SK-N-SH (cell line): ENCODE measurements at regions not wholly inside any gene's neighbourhood (a gene's known extent, or its start where the extent isn't known, plus 50 kb on each side); places are given as distances from the start of the nearest gene placed in this dataset.

ENCODE experiments used
- CTCF ChIA-PET: fragments of 300-600, 350-600 bp; formaldehyde crosslinking; extraction: SDS; loops from one replicate; lab custom pipeline; 2021; lab: Yijun Ruan, JAX
- POLR2A ChIA-PET: fragments of 350-600 bp; sonication (Branson Sonifier 250); formaldehyde crosslinking; extraction: SDS; loops from one replicate; lab custom pipeline; 2020; ENCODE audit warnings: antibody characterized with exemption, inconsistent platforms; lab: Yijun Ruan, JAX
- DNase-seq: peaks from one replicate; pipeline ENCODE4 v3.0.0; 2012
- H2AFZ ChIP-seq: fragments of 200-600 bp; sonication (generic); 2 replicates; pipeline ENCODE4 v1.8.1; 2016; ENCODE audit warnings: antibody characterized with exemption, mild to moderate bottlenecking, low read depth
- H3F3A ChIP-seq: fragments of 200-600 bp; sonication (generic); replicated peaks from 2 replicates; pipeline ENCODE3; 2016; ENCODE audit warnings: antibody characterized with exemption, mild to moderate bottlenecking; ENCODE audit not compliant: insufficient read depth
- H3K27ac ChIP-seq, 2 experiments: fragments of 200-500 bp in 1 of 2; fragments of 200-600 bp in 1 of 2; sonication (Bioruptor generic) in 1 of 2; sonication (generic), shearing (Covaris generic) in 1 of 2; 2 replicates each; pipeline versions ENCODE4 v1.5.1 to v1.6.1; 2014 to 2016; ENCODE audit warnings: low read depth in 2 of 2, inconsistent platforms in 1 of 2, low read length in 1 of 2, mild to moderate bottlenecking in 1 of 2, mixed read lengths in 1 of 2
- H3K27me3 ChIP-seq: fragments of 200-600 bp; sonication (generic), shearing (Covaris generic); 2 replicates; pipeline ENCODE4 v1.6.1; 2016; ENCODE audit warnings: mixed run types; ENCODE audit not compliant: insufficient read depth
- H3K36me3 ChIP-seq, 2 experiments: fragments of 200-500 bp in 1 of 2; fragments of 200-600 bp in 1 of 2; sonication (Bioruptor generic) in 1 of 2; sonication (generic) in 1 of 2; replicated peaks in 1 of 2; 2 replicates each; pipeline versions ENCODE3 to v1.5.1; 2014 to 2016; ENCODE audit warnings: low read length in 1 of 2, mild to moderate bottlenecking in 1 of 2; ENCODE audit not compliant: insufficient read depth in 2 of 2, control insufficient read depth in 1 of 2
- H3K4me1 ChIP-seq, 2 experiments: fragments of 200-500 bp in 1 of 2; fragments of 200-600 bp in 1 of 2; sonication (Bioruptor generic) in 1 of 2; sonication (generic), shearing (Covaris generic) in 1 of 2; 2 replicates each; pipeline versions ENCODE4 v1.5.1 to v1.6.1; 2014 to 2016; ENCODE audit warnings: low read depth in 1 of 2, low read length in 1 of 2, mixed run types in 1 of 2; ENCODE audit not compliant: insufficient read depth in 2 of 2, control insufficient read depth in 1 of 2
- H3K4me2 ChIP-seq: fragments of 200-600 bp; sonication (generic), shearing (Covaris generic); 2 replicates; pipeline ENCODE4 v1.6.1; 2017; ENCODE audit warnings: mixed run types
- H3K4me3 ChIP-seq, 2 experiments: fragments of 200-500 bp in 1 of 2; fragments of 200-600 bp in 1 of 2; sonication (Bioruptor generic) in 1 of 2; sonication (generic), shearing (Covaris generic) in 1 of 2; 2 replicates each; pipeline versions ENCODE4 v1.5.1 to v1.8.1; 2014 to 2016; ENCODE audit warnings: low read depth in 2 of 2, inconsistent platforms in 1 of 2, low read length in 1 of 2, mild to moderate bottlenecking in 1 of 2, mixed read lengths in 1 of 2, moderate library complexity in 1 of 2
- H3K79me2 ChIP-seq: fragments of 200-600 bp; sonication (generic); 2 replicates; pipeline ENCODE4 v1.8.1; 2017; ENCODE audit warnings: mild to moderate bottlenecking; ENCODE audit not compliant: insufficient read depth
- H3K9ac ChIP-seq: fragments of 200-600 bp; sonication (generic); 2 replicates; pipeline ENCODE4 v1.6.1; 2017; ENCODE audit warnings: mixed run types
- H3K9me2 ChIP-seq: fragments of 200-600 bp; sonication (generic); 2 replicates; pipeline ENCODE4 v1.6.1; 2017; ENCODE audit warnings: mixed run types
- H3K9me3 ChIP-seq: fragments of 200-600 bp; sonication (generic); 2 replicates; pipeline ENCODE4 v1.6.1; 2017; ENCODE audit warnings: mixed run types, mild to moderate bottlenecking, moderate library complexity
- H4K20me1 ChIP-seq: fragments of 200-600 bp; sonication (generic); 2 replicates; pipeline ENCODE4 v1.6.1; 2017; ENCODE audit warnings: mild to moderate bottlenecking, mixed run types; ENCODE audit not compliant: insufficient read depth
- ELF1 ChIP-seq: IDR thresholded peaks from 2 replicates; pipeline ENCODE4 v1.4.0; 2012
- EP300 ChIP-seq, 2 experiments: IDR thresholded peaks; 2 replicates each; pipeline versions ENCODE4 v1.4.0 to v1.6.1; 2012; ENCODE audit warnings: borderline replicate concordance in 1 of 2, low read depth in 1 of 2, low read length in 1 of 2
- EZH2phosphoT487 ChIP-seq: fragments of 200-600 bp; sonication (generic); IDR thresholded peaks from 2 replicates; pipeline ENCODE4 v1.6.1; 2017; ENCODE audit warnings: low read depth, mixed run types, mild to moderate bottlenecking, antibody characterized with exemption, moderate library complexity, borderline replicate concordance
- FOXJ3 ChIP-seq: sonication (generic); formaldehyde crosslinking; IDR thresholded peaks from 2 replicates; pipeline ENCODE4 v1.5.1; 2020; ENCODE audit warnings: mild to moderate bottlenecking, missing genetic modification reagents
- GABPA ChIP-seq: IDR thresholded peaks from 2 replicates; pipeline ENCODE4 v1.4.0; 2012; ENCODE audit warnings: low read depth, mild to moderate bottlenecking
- IRF3 ChIP-seq: fragments of 150-350 bp; IDR thresholded peaks from 2 replicates; pipeline ENCODE4 v1.6.1; 2016; ENCODE audit warnings: mild to moderate bottlenecking, low read depth, low read length
- JUND ChIP-seq: IDR thresholded peaks from 2 replicates; pipeline ENCODE4 v1.4.0; 2012
- MEF2A ChIP-seq: IDR thresholded peaks from 2 replicates; pipeline ENCODE4 v1.4.0; 2012; ENCODE audit warnings: low read depth, borderline replicate concordance
- MXI1 ChIP-seq: IDR thresholded peaks from 2 replicates; pipeline ENCODE4 v1.6.1; 2012; ENCODE audit warnings: mild to moderate bottlenecking, low read depth, low read length, improper control_type of control experiment
- NRF1 ChIP-seq: IDR thresholded peaks from 2 replicates; pipeline ENCODE4 v1.6.1; 2012; ENCODE audit warnings: low read depth, mild to moderate bottlenecking, low read length
- POLR2AphosphoS5 ChIP-seq: IDR thresholded peaks from 2 replicates; pipeline ENCODE4 v1.6.1; 2012; ENCODE audit warnings: low read depth, low read length
- REST ChIP-seq: IDR thresholded peaks from 2 replicates; pipeline ENCODE4 v1.6.1; 2012; ENCODE audit warnings: mild to moderate bottlenecking, low read depth, low read length, moderate library complexity
- RFX5 ChIP-seq: IDR thresholded peaks from 2 replicates; pipeline ENCODE4 v1.6.1; 2012; ENCODE audit warnings: mild to moderate bottlenecking, improper control_type of control experiment, low read length
- RXRA ChIP-seq: IDR thresholded peaks from 2 replicates; pipeline ENCODE4 v1.4.0; 2012; ENCODE audit warnings: low read depth, mild to moderate bottlenecking, borderline replicate concordance
- SIN3A ChIP-seq: IDR thresholded peaks from 2 replicates; pipeline ENCODE4 v1.6.1; 2012; ENCODE audit warnings: low read depth, mild to moderate bottlenecking, low read length, moderate library complexity, borderline replicate concordance
- SMC3 ChIP-seq: IDR thresholded peaks from 2 replicates; pipeline ENCODE4 v1.6.1; 2012; ENCODE audit warnings: low read depth, low read length, improper control_type of control experiment
- TEAD4 ChIP-seq: IDR thresholded peaks from 2 replicates; pipeline ENCODE4 v1.4.0; 2012; ENCODE audit warnings: mild to moderate bottlenecking, borderline replicate concordance; ENCODE audit not compliant: insufficient read depth
- WGBS: methylation state at CpG from one replicate; pipeline ENCODE4 v1.1.6; 2017; ENCODE audit warnings: low lambda C conversion rate; 5-methylcytosine and 5-hydroxymethylcytosine counted together
- TF ChIP-seq, protein P1 (sequence below): IDR thresholded peaks from 2 replicates; pipeline ENCODE4 v1.4.0; 2012; ENCODE audit warnings: low read depth, borderline replicate concordance
- TF ChIP-seq, protein P2 (sequence below): fragments of 150-350 bp; IDR thresholded peaks from 2 replicates; pipeline ENCODE4 v1.6.1; 2017; ENCODE audit warnings: antibody characterized with exemption, low read length, low read depth, borderline replicate concordance

GRCh38 chrX:45876206-45876605 lies 669.0 kb downstream of the ZNF674 start:
- Histone ChIP-seq H3K4me1 (no peaks in the 10 kb centered on the region), H3K4me3 (no peak overlapping the region), H2AFZ (no peak overlapping the region), H3F3A (no peaks in the 10 kb centered on the region), H3K27me3 (peaks cover 11% of the 10 kb centered on the region; the same call in 1 of the 2 replicates), H3K9me3 (no peaks in the 10 kb centered on the region), H3K9me2 (no peaks in the 10 kb centered on the region), H3K27ac (no peak overlapping the region), H3K4me2 (no peak overlapping the region), H3K9ac (no peak overlapping the region), H3K79me2 (no peaks in the 10 kb centered on the region), H4K20me1 (no peaks in the 10 kb centered on the region), H3K36me3 (no peaks in the 10 kb centered on the region)
- ChIA-PET CTCF (no interaction called here), POLR2A (no interaction called here)
- WGBS = 14% methylated on average over 4 of the region's 4 CpGs
- no peak for TF ChIP-seq JUND
- TF ChIP-seq SIN3A = no peak
- no peak for TF ChIP-seq NRF1
- TF ChIP-seq, protein P1, sequence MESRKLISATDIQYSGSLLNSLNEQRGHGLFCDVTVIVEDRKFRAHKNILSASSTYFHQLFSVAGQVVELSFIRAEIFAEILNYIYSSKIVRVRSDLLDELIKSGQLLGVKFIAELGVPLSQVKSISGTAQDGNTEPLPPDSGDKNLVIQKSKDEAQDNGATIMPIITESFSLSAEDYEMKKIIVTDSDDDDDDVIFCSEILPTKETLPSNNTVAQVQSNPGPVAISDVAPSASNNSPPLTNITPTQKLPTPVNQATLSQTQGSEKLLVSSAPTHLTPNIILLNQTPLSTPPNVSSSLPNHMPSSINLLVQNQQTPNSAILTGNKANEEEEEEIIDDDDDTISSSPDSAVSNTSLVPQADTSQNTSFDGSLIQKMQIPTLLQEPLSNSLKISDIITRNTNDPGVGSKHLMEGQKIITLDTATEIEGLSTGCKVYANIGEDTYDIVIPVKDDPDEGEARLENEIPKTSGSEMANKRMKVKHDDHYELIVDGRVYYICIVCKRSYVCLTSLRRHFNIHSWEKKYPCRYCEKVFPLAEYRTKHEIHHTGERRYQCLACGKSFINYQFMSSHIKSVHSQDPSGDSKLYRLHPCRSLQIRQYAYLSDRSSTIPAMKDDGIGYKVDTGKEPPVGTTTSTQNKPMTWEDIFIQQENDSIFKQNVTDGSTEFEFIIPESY = no peak
- TF ChIP-seq MEF2A = no peak
- TF ChIP-seq, protein P2, sequence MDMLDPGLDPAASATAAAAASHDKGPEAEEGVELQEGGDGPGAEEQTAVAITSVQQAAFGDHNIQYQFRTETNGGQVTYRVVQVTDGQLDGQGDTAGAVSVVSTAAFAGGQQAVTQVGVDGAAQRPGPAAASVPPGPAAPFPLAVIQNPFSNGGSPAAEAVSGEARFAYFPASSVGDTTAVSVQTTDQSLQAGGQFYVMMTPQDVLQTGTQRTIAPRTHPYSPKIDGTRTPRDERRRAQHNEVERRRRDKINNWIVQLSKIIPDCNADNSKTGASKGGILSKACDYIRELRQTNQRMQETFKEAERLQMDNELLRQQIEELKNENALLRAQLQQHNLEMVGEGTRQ = no peak
- no peak for TF ChIP-seq MXI1
- no peak for TF ChIP-seq SMC3
- TF ChIP-seq TEAD4 = no peak
- TF ChIP-seq ELF1 = no peak
- TF ChIP-seq POLR2AphosphoS5 = no peak
- no peak for TF ChIP-seq RFX5
- no peak for TF ChIP-seq EZH2phosphoT487
- TF ChIP-seq EP300 (IDR thresholded peaks at IDR 0.05; ENCODE audit: borderline replicate concordance in 1 of 2, low read depth in 1 of 2, low read length in 1 of 2) = no peak
- no peak for TF ChIP-seq RXRA
- no peak for DNase-seq

DNA sequence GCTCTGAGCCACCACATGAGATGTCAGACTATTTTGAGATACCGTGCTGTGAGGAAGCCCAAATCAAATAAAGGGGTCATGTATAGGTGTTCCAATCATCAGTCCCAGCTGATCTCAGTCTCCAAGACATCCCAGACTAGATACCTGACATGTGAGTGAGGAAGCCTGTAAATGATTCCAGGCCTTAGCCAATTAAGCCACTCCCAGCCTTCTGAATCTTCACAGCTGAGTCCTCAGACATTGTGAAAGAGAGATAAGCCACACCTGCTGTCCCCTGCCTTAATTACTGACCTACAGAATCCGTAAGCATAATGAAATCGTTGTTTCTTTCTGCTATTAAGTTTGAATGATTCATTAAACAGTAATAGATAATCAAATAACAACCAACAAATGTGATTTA lies 671.4 kb downstream of the ZNF674 start:
- Histone ChIP-seq H3K4me3 (no peak overlapping the region), H3K36me3 (no peaks in the 10 kb centered on the region), H2AFZ (no peak overlapping the region), H3K9me3 (no peaks in the 10 kb centered on the region), H3K27ac (no peak overlapping the region), H3F3A (no peaks in the 10 kb centered on the region), H3K27me3 (peaks cover 11% of the 10 kb centered on the region; the same call in 1 of the 2 replicates), H3K9ac (no peak overlapping the region), H3K4me2 (no peak overlapping the region), H3K79me2 (no peaks in the 10 kb centered on the region), H3K9me2 (no peaks in the 10 kb centered on the region), H3K4me1 (no peaks in the 10 kb centered on the region), H4K20me1 (no peaks in the 10 kb centered on the region)
- DNase-seq = no peak
- WGBS = 6% methylated on average over 3 of the region's 3 CpGs
- POLR2A ChIA-PET = no interaction called here
- CTCF ChIA-PET = no interaction called here
- TF ChIP-seq IRF3 (no peak), FOXJ3 (no peak), REST (no peak), ELF1 (no peak), GABPA (no peak), SMC3 (no peak)
- TF ChIP-seq, protein P1 = no peak
